ENCODE measurements at regions not wholly inside any gene's neighbourhood (a gene's known extent, or its start where the extent isn't known, plus 50 kb on each side); places are given as distances from the start of the nearest gene placed in this dataset.

GRCh38 chr15:47384776-47385175 lies 332.5 kb upstream of the SEMA6D start:
- TF ChIP-seq YY1 (IDR thresholded peaks at IDR 0.05; ENCODE audit: low read depth): no peak
- TF ChIP-seq CEBPB (IDR thresholded peaks at IDR 0.05): no peak
- TF ChIP-seq USF1 (IDR thresholded peaks at IDR 0.05): no peak
- no peak for TF ChIP-seq REST (IDR thresholded peaks at IDR 0.05; ENCODE audit: low read depth)
- TF ChIP-seq RAD21 (IDR thresholded peaks at IDR 0.05; ENCODE audit: low read depth): no peak
- no peak for TF ChIP-seq EGR1 (IDR thresholded peaks at IDR 0.05)
- TF ChIP-seq NFIC (IDR thresholded peaks at IDR 0.05): no peak
- no peak for TF ChIP-seq MAX (IDR thresholded peaks at IDR 0.05)
- no peak for TF ChIP-seq EP300 (IDR thresholded peaks at IDR 0.05; ENCODE audit: borderline replicate concordance)

GRCh38 chr15:47386459-47386858 lies 330.8 kb upstream of the SEMA6D start:
- TF ChIP-seq REST (IDR thresholded peaks at IDR 0.05; ENCODE audit: low read depth): no peak
- TF ChIP-seq NFIC (IDR thresholded peaks at IDR 0.05): no peak
- no peak for TF ChIP-seq YY1 (IDR thresholded peaks at IDR 0.05; ENCODE audit: low read depth)
- TF ChIP-seq CEBPB (IDR thresholded peaks at IDR 0.05): no peak
- TF ChIP-seq TCF12 (IDR thresholded peaks at IDR 0.05; ENCODE audit: low read depth): no peak
- no peak for TF ChIP-seq TAF1 (IDR thresholded peaks at IDR 0.05; ENCODE audit: low read depth)
- no peak for TF ChIP-seq CREB1 (IDR thresholded peaks at IDR 0.05; ENCODE audit: low read depth)

- TF ChIP-seq EP300 (IDR thresholded peaks at IDR 0.05; ENCODE audit: borderline replicate concordance): no peak
These were observed 329.0 kb upstream of the SEMA6D start for GRCh38 chr15:47388299-47388698.

- TF ChIP-seq EP300 (IDR thresholded peaks at IDR 0.05; ENCODE audit: borderline replicate concordance) (no peak), YY1 (IDR thresholded peaks at IDR 0.05; ENCODE audit: low read depth) (no peak), RAD21 (IDR thresholded peaks at IDR 0.05; ENCODE audit: low read depth) (no peak), ZBTB7A (IDR thresholded peaks at IDR 0.05; ENCODE audit: low read depth) (no peak), USF1 (IDR thresholded peaks at IDR 0.05) (no peak), FOXM1 (IDR thresholded peaks at IDR 0.05; ENCODE audit: borderline replicate concordance, low read depth) (no peak), MAX (IDR thresholded peaks at IDR 0.05) (no peak), CEBPB (IDR thresholded peaks at IDR 0.05) (no peak), EGR1 (IDR thresholded peaks at IDR 0.05) (no peak), NFIC (IDR thresholded peaks at IDR 0.05) (no peak), REST (IDR thresholded peaks at IDR 0.05; ENCODE audit: low read depth) (no peak), TEAD4 (IDR thresholded peaks at IDR 0.05) (no peak), TCF12 (IDR thresholded peaks at IDR 0.05; ENCODE audit: low read depth) (no peak), CREB1 (IDR thresholded peaks at IDR 0.05; ENCODE audit: low read depth) (no peak)
These were observed 327.0 kb upstream of the SEMA6D start for GRCh38 chr15:47390208-47390765.

- TF ChIP-seq CEBPB (IDR thresholded peaks at IDR 0.05) (no peak), USF1 (IDR thresholded peaks at IDR 0.05) (no peak), TCF12 (IDR thresholded peaks at IDR 0.05; ENCODE audit: low read depth) (no peak), FOXM1 (IDR thresholded peaks at IDR 0.05; ENCODE audit: borderline replicate concordance, low read depth) (no peak), TEAD4 (IDR thresholded peaks at IDR 0.05) (no peak), TAF1 (IDR thresholded peaks at IDR 0.05; ENCODE audit: low read depth) (no peak)
These were observed 323.0 kb upstream of the SEMA6D start for GRCh38 chr15:47394286-47394809.
